Loucy (cell line): ENCODE measurements at regions not wholly inside any gene's neighbourhood (a gene's known extent, or its start where the extent isn't known, plus 50 kb on each side); places are given as distances from the start of the nearest gene placed in this dataset.

Experiments used
- CTCF ChIP-seq: fragments of 200-600 bp; sonication (generic); conservative IDR thresholded peaks from 2 replicates; pipeline ENCODE4 v1.5.1; 2014; ENCODE audit warnings: mild to moderate bottlenecking, antibody characterized with exemption, low read length
- EZH2phosphoT487 ChIP-seq: fragments of 200-600 bp; IDR thresholded peaks from 2 replicates; pipeline ENCODE4 v1.6.1; 2018; ENCODE audit warnings: antibody characterized with exemption, mild to moderate bottlenecking, moderate library complexity, borderline replicate concordance

GRCh38 chr2:17429130-17429529, 89.1 kb downstream of the RAD51AP2 start:
- TF ChIP-seq CTCF (no peak), EZH2phosphoT487 (no peak)
